GM21526 (cell line): ENCODE measurements at regions not wholly inside any gene's neighbourhood (a gene's known extent, or its start where the extent isn't known, plus 50 kb on each side); places are given as distances from the start of the nearest gene placed in this dataset.
"Not testable (repeated sequence)": the region's sequence is repeated elsewhere in the genome, so short reads cannot be mapped to it uniquely, and the experiment has no call there.

ENCODE experiments used
- ATAC-seq: cut with Tn5 transposase; IDR thresholded peaks from one replicate; pipeline ENCODE4 v1.9.1; 2021; ENCODE audit warnings: moderate library complexity; ENCODE audit not compliant: unreplicated experiment, low FRiP score

DNA sequence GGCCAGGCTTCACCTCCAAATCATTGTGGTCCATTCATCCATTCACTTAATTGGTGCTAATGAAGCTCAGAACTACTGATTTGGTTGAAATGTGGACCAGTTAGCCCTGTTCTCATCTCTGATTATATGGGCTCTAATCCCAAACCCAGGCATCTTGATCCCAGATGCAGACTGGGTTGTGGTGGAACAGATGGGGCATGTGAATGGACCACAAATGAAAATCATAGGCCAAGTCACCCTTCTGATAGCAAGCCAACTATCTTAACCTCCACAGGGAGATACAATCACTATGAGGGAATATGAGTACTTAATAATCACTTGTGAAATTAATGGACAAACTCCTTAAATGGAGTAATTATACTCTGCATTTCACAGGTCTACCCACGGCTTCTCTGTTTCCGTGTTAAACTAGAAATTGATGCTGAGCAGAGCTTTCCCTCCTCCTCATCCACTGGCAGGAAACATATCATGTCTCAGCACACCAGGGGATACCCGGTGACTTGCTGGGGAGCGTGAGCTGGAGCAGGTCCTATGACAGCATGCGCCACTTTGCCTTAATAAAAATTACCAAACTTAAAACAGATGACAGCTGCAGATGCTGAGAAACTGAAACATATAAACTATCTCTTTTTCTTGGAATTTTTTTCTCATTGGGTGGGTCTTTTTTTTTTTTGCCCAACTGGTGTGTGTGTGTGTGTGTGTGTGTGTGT lies 108.8 kb upstream of the HEY2 start:
- no peak for ATAC-seq

DNA sequence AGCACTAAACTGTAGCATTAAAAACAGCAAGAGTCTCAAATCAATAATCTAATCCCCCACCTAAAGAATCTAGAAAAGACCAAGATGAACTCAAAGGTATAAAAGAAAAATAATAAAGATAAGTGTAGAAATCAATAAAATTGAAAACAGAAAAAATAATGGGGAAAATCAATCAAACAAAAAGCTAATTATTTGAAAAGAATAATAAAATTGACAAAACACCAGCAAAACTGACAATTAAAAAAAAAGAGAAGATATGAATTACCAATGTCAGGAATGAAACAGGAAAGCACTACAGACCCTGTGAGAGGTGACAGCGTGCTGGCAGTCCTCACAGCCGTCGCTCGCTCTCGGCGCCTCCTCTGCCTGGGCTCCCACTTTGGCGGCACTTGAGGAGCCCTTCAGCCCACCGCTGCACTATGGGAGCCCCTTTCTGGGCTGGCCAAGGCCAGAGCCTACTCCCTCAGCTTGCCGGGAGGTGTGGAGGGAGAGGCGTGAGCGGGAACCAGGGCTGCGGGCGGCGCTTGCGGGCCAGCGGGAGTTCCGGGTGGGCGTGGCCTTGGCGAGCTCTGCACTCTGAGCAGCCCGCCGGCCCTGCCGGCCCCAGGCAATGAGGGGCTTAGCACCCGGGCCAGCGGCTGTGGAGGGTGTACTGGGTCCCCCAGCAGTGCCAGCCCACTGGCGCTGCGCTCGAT lies 105.3 kb upstream of the HEY2 start:
- ATAC-seq: not testable (repeated sequence)

DNA sequence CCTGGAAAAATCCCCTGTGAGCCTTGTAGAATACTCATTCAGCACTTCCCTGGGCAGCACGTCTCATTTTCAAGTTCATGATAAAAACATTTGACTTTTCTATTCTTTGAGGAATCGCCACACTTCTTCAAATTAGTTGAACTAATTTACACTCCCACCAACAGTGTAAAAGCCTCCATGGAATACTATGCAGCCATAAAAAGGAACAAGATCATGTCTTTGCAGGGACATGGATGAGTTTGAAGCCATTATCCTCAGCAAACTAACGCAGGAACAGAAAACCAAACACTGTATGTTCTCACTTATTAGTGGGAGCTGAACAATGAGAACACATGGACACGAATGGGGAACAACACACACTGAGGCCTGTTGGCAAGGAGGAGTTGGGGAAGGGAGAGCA lies 102.0 kb upstream of the HEY2 start:
- ATAC-seq: no peak

DNA sequence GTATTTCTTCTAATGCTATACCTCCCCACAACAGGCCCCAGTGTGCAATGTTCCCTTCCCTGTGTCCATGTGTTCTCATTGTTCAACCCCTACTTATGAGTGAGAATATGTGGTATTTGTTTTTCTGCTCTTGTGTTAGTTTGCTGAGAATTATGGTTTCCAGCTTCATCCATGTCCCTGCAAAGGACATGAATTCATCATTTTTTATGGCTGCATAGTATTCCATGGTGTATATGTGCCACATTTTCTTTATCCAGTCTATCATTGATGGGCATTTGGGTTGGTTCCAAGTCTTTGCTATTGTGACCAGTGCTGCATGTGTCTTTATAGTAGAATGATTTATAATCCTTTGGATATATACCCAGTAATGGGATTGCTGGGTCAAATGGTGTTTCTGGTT lies 95.7 kb upstream of the HEY2 start:
- ATAC-seq: not testable (repeated sequence)

DNA sequence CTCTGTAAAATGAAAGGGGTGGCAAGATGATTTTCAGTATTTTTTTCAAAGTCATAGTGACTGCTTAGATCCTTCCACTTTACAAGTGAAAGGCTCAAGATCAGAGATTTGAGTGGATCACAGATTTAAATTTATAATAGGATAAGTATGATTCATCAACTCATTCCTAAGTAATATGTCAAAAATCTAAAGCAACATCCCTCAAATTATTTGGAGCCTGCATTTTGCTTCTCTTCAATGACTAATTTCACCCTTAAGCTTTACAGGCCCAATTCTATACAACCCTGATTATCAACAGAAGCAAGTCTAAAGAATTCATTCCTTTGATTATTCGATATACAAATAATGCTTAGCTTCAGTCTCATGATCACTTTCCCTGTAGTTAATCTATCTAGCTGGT lies 93.9 kb upstream of the HEY2 start:
- ATAC-seq: no peak

DNA sequence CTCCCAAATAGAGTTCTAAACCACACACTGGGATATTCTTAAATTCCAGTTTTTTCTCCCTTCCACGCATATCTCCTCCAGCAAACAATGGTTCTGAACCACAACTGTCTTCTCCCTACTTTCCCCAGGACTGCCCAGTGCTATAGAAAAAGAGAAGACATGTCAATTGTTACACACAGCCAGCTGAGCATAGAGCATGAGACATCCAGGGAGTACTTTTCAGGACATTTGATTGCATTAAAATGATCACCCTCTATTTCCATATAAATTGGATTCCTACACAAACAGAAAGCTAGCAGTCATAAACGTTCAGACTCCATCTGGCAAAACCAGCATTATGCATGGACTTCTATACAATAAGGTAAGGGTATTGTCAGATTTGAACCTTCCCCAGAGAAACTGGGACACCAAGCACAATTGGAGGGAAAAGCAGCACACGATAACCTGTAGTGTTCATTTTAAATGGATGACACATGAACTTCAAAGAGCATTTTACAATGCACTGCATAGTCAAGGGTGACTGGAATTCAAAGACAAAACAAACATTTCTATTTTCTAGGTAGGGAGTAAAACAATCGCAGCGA lies 93.1 kb upstream of the HEY2 start:
- no peak for ATAC-seq

DNA sequence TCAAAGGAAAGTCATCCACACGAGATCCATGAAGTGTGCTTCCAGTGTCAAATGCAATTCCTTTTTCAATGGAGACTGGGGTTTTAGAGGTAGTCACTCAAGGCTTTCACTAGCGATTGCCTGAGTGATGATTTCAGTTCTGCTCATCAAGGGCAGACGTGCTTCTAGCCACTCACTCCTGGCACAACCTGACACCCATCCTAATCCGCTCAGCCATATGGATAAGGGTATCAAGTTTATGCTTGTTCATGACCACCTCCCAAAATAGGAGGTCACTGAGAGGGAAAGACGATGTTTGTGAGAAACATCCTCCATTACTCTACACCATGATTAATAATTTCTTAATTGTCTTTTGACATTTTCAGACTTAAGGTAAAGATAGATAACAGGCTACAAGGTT lies 91.3 kb upstream of the HEY2 start:
- ATAC-seq: no peak

DNA sequence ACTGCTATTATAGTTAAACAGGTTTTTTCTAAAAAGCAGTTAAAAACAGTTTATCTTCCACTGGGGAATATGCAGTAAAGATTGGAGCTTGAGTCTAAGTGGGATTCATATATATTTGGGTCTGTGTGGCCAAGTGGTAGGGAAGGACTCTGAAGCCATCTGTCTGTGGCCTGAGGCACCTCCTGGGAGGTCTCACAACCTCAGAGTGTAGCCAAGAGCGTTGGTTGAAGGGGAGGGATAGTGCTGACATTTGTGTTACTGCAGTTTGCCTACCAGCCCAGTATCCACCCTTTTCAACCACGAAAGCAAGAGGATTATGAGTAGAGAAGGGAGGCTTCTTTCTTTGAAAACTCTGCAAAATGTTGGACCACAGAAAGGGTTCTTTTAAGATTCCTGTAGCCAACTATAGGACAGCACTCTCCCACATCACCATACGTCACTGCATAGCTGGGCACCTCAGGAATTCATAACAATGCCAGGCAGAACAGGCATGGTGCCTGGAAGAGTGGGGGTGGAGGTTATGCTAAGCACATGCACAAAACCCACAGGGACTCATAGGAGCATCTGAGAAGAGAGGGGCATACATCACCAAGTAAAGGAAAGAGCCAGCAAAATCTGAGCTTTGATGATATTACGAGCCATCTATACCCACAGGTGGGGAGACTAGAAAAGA lies 90.5 kb upstream of the HEY2 start:
- no peak for ATAC-seq

DNA sequence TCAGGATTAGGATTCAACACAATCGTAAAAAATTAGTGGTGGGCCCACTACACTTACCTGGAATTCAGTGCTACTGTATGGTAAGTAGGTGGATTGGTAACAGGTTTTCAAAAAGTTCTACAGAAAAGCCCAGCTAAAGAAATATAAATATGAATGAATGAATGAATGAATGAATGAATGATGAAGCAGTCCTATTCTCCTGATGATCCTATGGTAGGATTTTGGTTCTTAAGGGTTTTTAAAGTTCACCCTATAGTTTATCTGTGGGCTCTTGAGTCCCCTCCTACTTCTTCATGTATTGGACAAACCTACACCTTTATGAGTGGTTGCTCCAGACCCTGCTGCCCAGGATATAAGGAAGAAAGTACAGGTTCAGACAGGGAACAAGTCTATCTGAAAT lies 89.5 kb upstream of the HEY2 start:
- ATAC-seq: no peak

DNA sequence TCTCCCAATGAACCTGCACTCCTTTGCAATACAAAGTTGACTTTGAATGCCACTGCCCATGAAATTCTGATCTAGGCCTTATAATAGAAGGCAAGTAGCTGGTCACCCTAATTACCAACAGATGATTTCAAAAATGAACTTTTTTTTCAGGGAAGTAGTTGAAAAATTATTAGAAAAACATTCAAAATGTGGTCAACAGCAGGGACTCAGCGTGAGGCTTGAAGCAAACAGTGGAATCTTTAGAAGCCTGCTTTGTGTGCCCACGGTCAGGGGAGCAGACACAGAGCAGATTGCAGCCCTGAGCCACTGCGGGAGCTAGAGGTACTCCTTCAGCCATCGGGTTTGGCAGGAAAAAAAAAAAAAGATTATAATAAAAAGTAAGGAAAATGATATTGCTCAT lies 87.1 kb upstream of the HEY2 start:
- ATAC-seq: no peak

DNA sequence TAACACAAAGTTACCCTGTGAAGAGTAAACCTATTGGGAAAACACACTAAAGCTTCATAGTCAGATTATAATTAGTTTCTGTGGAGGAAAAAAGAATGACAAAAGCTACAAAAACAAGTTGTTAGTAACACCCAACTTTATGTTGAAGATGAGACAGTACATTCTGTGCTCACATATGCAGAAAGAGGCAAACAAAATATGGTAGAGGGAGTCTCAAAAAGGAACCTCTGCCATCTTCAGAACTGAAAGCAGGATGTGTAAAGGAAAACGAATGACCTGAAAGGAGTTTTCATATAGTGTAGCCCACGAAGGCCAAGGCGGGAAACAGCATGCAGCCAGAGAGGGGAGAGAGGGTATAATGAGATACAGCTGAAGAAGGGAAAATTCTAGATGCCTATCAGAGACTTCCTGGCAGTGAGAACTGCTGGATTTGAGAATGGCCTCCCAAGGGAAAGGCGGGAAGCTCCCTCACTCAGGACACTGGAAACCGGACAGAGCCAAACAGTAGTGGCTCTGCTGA lies 84.1 kb upstream of the HEY2 start:
- no peak for ATAC-seq

DNA sequence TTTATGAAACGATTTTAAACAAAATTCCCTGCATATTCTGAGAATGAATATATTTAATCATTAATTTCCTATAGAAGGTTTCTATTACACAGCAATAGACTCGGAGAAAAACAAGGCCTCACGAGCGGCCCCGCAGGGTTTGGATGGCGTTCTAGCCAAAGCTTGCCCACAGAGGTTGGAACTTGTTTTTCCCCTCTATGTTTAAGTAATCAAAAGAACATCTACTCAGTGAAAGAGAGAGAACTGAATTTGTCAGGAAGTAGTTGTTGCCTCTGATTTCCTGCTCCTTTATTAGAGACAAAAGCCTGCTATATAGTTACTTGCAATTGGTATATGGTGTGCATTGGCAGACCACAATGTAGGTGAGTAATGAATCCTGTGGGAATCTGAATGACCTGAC lies 82.1 kb upstream of the HEY2 start:
- no peak for ATAC-seq

DNA sequence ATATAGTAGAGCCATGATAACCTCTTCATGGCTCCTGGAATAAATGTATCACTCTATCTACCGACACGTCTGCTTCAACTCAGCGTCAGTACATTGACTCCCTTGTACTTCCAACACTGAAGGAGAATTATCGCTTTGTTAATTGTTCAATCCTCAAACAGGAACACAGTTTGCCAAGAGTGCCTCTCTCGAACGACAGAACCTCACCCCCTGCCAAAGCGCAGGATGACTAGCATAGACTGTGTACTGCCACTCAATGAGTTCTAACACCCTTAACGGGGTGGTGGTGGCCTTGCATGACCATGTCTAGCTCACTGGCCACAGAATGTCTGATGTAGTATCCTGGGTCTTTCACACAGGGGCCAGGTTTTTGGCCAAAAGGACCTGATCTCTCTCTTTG lies 81.4 kb upstream of the HEY2 start:
- no peak for ATAC-seq

DNA sequence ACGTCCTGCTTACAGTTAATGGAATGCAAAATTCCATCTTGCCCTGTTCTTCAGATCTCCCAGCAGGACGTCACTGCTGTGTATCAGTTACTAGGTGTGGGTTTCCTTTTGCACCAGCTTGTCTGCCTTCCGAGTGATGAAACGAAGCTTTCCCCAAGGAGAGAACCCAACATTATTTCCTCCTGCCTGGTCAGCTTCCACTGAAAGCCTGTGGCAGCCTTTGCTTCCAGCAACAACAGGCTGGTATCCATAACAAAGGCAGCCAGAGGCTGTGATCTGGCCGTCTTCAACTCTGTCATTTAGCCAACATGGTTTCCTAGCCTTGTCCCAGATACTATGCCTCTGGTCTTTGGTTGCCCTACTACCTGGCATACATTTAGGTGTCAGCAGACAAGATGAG lies 78.9 kb upstream of the HEY2 start:
- ATAC-seq: no peak

DNA sequence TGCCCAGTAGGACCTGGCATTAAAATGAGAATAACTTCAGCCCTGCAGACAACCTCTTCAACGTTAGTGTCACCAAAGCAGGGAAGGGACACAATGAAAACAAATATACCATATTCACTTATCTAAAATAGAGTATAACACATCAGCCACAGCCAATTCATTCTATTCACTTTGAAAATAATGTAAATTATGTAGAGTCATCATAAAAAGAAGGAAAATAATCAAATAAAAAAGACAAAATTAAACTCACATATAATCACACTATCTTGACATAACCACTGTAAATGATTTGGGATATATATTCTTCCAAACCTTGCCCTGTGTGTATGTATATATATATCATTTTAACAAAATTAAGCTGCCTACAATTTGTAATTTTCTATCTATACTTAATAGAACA lies 78.1 kb upstream of the HEY2 start:
- no peak for ATAC-seq

DNA sequence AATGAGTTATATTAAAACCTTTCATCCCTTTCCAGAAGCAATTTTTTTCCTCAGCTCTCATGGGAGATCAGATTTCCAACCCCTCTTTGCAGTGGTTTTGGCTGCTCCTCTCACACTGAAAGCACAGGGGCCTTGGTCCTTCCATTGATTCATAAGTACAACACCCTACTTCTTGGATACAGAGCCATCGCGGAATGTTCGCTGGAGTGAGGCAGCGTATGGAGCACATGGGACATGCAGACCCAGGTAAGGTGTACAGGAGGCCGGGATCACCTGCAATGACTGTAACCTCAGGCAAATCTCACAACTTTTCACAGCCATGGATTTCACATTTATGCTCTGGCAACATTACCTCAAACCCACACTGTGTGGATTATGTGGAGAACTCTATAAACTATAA lies 75.2 kb upstream of the HEY2 start:
- no peak for ATAC-seq

DNA sequence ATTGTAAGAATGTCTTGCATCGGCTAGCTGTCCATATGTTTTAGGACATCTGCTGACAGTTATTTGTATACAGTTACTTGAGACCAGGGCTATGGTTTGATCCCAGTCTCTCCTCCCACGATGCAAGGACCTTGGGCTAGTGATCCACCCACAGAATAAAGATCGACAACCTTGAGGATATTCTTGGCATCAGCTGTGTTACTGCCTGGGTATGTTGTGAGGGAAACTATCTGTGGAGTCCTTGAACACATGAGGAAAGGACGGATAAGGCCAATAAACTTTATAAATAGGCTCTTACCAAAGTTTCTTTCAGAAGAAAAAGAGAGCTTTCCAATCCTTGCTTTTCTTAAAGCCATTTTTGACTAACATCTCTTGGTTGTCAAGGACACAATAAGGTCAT lies 70.8 kb upstream of the HEY2 start:
- no peak for ATAC-seq

DNA sequence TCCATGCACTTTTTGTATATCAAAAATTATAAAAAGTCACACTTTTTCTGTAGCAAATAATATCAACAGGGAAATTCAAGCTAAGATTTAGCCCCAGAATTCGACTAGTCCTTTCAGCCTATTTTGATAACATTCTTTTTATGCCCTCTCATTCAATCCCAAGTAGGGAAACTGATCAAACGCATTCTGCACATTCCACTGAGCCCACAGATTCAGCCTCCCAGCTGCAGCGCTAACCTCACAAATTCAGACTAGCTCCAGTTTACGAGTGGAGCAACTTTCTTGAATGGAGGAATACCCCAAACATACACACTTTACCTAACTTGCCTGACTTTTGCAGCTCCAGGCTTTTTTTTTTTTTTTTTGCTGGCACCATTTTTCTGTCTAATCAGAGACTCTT lies 70.3 kb upstream of the HEY2 start:
- ATAC-seq: no peak

DNA sequence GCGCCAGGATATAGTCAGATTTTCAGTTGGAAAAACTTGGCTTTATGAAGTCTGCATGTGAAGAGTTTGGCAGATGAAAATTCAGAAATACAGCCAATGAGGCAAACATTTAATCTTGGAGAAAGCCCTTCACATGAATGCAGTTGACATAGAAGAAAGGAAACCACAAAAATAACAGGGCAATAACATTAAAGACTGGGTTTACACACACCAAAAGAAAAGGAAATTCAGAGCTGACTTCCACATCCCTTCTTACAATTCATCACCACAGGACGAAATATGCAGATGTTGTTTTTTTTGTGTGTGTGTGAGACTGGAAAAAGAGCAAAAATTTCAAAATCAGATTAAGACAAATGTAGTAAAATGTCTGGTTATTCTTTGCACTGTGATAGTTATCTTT lies 69.8 kb upstream of the HEY2 start:
- no peak for ATAC-seq

DNA sequence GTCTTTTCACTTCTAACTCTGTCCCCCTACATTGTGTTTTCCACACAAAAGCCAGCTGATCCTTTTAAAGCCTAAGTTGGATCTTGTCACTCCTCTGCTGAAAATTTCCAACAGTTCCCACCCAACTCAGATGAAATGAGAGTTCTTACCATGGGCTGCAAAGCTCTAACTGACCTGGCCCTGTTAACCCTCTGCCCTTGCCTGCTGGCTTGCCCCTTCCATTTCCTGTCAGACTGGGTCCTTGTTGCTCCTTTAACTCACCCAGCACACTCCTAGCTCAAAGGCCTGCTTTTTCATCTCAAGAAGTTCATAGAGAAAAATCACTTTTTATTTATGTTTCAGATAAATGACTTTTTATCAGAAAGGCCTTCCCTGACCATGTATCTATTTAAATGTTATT lies 66.5 kb upstream of the HEY2 start:
- ATAC-seq: no peak

DNA sequence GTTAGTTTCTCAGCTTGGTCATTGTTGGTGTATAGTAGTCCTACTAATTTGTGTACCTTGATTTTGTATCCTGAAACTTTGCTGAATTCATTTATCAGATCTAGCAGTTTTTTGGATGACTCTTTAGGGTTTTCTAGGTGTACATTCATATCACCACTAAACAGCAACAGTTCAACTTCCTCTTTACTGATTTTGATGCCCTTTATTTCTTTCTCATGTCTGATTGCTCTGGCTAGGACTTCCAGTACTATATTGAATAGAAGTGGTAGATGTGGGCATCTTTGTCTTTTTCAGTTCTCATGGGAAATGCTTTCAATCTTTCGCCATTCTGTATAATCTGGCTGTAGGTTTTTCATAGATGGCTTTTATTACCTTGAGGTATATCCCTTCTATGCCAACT lies 61.3 kb upstream of the HEY2 start:
- ATAC-seq: no peak
